Posterior vena cava (tissue), 2 donors: ENCODE measurements at regions not wholly inside any gene's neighbourhood (a gene's known extent, or its start where the extent isn't known, plus 50 kb on each side); places are given as distances from the start of the nearest gene placed in this dataset.

Source experiments
- DNase-seq: peaks from one replicate; pipeline ENCODE4 v3.0.0-alpha.2; 2020; ENCODE audit warnings: low spot score
- intact Hi-C, 2 donors: fragments of 100-400 bp; cut with DNase I; formaldehyde crosslinking; loops; one replicate each; pipeline versions ENCODE4 v1.14.1 to v1.14.2; 2022 to 2023
- donor health status: DM: yes; HTN: yes; CAD: no.
- donor health status: DM: yes; HTN: yes; CAD: no.

DNA sequence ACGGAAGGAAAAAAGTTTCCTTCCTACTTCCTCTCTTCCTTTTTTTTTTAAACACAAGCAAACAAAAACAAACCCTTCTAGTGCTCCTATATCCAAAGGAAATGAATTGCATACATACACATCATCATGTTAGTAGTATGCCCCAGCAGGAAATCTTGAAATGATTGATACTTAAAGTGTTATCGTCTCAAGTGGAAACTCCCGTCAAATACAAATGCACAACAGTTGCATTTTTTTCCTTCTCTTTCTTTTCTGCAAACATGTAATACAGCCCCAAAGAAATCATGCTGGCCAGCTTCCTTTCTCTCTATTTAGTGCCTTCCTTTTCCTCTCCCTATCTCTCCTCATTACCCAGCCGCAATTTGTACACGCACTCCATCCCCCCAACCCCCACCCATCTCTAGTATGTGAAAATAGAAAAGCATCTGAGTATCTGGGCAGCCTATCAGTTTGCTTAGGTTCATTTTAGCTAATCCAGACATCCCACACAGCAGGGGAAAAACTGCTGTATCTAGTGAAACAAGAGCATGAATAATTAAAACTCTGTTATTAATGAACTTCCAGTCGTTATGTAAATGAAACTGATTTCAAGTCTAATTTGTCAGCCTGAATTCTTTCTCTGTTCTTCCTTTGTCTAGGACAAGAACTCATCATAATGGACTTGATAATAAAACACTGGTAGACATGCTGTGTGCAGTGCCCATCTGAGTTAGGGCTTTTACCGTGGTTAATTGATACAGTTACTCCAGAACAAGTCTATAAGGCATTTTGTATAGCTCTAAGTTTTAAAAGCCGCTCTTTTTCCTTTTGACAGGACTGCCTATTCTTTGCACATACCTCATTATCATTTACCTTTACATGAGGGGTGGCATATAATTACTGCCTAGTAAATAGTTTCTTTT is 336.5 kb upstream of the ADGRL2 start:
- intact Hi-C loops, result no loop called here
- DNase-seq, result no peak

DNA sequence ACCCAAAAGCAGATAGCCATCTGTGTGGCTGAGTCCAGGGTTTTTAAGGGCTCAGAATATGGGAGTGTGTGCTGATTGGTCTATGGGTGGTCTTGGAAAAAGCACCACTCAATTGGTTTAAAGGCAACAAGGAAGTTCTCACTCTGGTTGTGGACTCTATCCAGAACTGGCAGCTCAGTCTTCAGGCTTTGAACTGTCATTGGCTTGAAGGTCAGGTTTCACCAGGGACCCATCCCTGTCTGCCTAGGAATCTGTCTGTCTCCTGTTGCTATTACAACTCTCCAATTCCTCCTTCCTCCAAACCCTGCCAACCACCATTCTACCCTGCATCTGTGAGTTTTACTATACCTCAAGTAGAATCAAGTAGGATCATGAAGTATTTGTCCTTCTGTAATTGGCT is 341.7 kb upstream of the ADGRL2 start:
- intact Hi-C loops, result no loop called here
- DNase-seq, result no peak

DNA sequence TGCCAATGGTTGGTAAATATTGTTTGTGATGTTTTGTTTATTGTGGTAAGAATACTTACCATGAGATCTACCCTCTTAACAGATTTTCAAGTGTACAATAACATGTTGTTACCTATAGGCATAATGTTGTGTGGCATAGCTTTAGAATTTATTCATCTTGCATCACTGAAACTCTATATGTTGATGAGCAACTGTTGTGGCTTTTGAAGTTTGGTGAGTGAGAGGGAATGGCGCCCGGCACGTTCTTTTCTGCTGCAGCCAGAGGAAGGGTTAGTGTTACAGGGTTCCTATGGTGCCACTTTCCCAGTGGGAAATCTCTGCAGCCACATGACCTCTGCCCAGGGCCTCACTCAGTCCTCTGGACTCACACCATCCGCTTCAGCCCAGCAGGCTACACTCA is 342.5 kb upstream of the ADGRL2 start:
- DNase-seq, result no peak
- intact Hi-C loops, result no loop called here

DNA sequence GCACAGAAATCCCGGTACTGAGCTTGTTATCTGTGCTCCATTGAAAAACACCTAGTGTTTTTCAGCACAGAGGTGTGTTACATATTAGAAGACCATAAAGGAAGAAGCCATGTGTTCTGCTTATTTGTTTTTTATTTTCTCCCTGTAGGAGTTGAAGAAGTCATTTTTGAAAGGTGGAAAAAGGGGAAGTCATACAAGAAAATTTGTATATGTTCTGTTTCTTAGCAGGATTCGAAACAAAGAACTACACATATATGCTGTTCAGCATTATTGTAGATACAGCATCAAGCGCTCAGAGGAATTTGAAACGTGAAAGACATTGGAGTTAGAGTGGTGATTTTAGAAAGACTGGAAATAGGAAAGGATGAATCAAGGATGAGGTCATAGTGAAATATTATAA is 345.3 kb upstream of the ADGRL2 start:
- intact Hi-C loops, result no loop called here

DNA sequence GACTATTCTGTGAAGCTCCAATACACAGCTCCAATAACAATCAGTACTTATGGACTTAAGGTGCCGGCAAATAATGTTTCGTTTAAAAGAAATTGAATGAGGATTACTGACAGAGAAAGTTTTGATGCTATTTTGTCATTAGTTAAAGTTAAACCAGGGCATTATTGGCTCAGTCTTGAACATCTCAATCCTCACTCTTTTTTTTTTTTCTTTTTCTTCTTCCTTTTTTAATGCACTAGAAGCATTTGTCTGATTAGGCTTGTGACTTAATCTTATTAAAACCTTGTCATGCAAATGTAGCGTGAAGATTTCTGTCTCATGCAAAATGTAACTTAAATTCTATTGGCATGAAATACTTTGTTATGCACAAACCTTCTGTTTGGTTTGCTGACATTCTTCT is 346.8 kb upstream of the ADGRL2 start:
- no peak for DNase-seq
- intact Hi-C loops, result no loop called here

More for the DNA sequence above, 345.3 kb upstream of the ADGRL2 start:
- DNase-seq, result no peak

DNA sequence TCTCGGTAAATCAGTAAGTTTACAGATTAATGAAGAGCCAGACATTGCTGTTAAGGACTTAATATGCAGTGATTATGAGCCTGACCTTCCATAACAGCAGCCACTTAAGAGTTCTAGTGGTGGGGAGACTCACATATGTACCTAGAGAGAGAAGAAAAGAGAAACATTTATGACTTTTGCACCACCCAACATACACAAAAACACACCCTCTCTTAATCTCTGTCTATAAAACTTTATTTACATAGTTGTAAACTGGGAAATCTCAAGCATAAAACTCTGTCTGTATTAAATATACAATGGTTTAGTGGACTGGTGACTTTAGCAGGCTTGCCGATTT is 347.4 kb upstream of the ADGRL2 start:
- intact Hi-C loops, result no loop called here
- no peak for DNase-seq

DNA sequence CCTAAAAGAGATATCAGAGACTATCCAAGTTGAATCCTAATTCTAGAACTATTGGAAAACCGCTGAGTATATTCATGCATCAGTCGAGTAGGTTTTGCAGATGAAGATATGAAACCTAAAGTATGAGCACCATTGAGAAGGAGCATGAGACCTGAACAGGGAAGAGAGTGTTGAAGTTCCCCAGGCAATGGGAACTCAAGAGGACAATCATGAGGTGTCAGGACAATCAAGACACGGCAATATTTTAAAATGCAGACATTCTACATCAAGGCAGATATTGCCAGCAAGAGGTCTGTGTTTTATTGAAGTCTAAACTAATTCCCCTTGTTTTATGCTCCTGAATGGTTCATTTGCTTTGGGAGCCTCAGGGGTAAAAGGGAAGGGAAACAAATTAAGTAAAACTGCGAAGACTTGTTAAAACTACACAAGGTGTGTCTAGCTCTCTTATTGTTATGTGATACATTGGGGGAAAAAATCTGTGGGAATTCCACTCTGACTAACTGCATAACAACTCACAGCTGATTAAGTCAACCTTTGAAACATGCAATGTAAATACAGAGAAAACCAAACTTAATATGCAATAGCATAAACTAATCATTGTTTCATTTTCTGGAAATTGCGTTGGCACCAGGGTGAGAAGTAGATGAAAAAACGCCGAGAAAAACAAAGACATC is 347.9 kb upstream of the ADGRL2 start:
- intact Hi-C loops, result no loop called here

DNA sequence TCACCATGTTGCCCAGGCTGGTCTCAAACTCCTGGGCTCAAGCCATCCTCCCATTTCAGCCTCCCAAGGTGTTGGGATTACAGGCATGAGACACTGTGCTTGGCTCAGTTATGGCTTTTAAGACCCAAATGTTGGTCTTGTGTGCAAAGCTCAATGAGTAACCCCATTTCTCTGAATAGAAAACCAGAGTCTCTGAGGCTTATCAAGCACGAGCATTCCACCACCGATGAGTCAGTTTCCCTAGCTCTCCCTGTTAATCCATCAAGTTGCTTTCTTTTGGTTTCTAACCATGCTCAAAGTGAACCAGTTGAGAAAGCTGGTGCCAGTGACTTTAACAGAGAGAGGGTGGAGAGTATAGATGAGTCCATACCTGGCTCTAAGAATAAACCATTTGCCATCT is 350.9 kb upstream of the ADGRL2 start:
- no peak for DNase-seq
- intact Hi-C loops, result no loop called here

More for the DNA sequence above, 347.9 kb upstream of the ADGRL2 start:
- no peak for DNase-seq

DNA sequence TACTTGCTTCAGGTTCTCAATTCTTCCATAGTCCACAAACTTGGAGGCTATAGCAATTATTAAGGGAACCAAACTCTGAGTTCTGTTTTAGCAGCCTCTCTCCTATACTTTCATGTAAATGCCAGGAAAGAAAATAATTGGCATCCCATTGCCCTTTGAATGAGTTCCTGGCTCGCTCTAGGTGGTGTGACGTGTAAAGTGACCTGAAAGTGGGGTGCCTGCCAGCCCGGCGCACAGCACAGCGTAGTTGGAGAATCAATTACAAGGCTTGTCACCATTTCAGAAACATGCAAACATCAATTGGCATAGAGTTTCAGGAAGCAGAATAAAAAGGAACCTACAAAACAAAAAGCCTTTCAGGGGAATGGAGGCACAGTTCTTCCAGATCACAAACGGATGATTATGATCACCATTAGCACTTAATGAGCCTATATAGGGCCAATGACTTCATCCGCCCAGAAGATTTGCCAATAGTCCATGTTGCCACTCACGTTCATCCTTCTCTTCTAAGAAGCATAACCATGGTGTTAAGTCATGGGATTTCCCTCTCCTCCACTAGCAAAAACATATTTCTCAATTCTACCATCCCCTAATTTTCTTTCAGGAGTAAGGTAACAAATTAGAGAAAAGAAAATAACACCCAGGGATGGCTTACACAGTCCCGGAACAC is 354.6 kb upstream of the ADGRL2 start:
- DNase-seq, result no peak
- intact Hi-C loops, result no loop called here

DNA sequence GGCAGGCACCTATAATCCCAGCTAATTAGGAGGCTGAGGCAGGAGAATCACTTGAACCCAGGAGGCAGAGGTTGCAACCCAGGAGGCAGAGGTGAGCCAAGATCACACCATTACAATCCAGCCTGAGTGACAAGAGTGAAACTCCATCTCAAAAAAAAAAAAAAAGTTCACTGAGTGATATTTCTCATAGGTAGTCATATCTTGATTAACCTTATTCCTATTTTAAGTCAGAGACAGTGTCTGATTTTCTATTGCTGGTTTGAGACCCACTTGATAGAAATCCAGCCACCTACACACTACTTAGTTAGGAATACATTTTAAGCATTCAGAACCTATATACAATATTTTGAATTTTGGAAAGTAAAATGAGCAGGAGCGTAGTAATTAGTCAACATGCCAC is 357.4 kb upstream of the ADGRL2 start:
- intact Hi-C loops, result no loop called here
- DNase-seq, result no peak

DNA sequence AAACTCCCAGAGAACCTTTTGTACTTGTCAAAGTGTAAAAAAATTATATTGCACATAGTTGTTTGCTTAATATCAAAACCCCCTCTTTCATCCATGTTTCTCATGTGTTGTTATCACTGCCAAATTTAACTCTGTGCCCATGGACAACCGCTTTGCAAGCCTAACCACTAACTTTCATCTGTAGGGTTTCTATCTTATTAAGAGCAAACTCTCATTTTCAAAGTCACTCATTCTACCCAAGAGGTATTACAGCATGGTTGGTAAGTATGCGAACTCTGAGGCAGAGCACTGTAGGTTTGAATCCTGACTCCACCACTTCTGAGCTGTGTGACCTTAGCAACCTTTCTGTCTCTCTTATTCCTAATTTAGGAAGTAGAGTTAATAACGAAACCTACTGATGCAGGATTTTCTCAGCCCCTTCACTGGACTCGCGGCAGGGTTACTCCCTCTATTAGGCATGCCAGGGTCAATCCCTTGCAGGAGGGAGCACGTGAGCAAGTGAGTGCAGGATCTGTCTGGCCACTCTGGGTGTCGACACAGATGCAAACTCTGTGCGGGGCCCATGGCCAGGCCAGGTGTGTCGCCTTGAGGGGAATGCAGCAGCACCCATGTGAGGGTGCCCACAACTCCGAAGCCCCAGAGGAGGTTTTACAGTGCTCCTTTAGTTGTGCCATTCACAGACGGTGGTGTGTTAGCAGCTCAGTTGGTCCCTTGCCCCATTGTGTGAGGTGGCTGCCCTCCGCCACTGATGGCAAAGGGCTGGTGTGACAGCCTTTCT is 361.5 kb upstream of the ADGRL2 start:
- intact Hi-C loops, result no loop called here
- DNase-seq, result no peak

DNA sequence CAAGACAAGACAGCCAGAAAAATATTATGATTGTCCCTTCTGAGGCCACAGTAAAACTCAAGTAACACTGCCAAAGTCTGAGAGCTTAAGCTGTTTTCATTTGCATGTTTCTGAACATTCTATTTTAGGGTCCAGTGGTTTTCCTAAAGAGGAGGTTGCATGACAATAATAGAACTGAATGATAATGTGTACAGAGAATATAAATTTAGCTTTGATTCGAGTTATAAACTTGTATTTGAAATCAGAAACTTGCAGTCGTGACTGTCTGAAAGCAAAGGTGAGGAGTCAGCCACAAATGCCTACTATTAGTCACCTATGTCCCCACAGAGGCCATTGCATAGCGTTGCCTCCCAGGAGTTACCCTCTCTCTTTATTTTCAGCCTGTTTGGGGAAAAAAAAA is 363.1 kb upstream of the ADGRL2 start:
- intact Hi-C loops, result no loop called here
- DNase-seq, result no peak

DNA sequence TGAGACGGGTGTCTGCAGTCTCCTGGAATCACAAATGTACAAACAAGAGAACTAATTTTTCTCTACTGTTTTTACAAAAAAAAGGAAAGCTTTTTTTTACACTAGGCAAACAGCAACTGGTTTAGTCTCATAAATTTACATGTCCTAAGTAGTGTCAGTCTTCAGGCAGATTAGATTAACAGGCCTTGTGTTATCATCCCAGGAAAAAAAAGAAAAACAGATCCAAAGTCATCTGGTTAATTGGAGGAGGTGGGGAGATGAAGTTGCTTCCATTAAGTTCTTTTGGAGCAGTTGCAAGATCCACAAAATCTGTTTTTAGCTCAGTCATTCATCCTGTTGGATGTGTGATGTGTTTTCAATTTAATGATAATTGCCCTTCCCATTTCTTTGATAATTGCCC is 363.5 kb upstream of the ADGRL2 start:
- intact Hi-C loops, result no loop called here
- no peak for DNase-seq

DNA sequence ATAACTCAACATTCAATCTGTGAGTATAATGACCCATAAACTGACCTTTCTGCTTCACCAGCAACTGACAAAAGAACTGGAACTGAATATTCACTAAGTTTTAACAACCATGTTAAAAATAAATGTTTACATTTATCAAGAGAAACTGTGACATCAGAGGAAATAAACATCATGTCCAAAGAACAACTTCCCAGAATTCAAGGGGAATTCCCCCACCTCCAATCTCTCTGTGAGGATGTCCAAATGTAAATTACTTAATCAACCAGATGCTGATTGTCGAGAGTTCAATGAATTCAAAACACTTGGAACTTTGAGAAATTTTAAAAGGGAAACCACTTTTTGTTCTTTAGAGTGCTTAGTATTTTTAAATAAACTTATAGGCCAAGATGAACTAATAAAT is 365.6 kb upstream of the ADGRL2 start:
- no peak for DNase-seq
- intact Hi-C loops, result no loop called here

DNA sequence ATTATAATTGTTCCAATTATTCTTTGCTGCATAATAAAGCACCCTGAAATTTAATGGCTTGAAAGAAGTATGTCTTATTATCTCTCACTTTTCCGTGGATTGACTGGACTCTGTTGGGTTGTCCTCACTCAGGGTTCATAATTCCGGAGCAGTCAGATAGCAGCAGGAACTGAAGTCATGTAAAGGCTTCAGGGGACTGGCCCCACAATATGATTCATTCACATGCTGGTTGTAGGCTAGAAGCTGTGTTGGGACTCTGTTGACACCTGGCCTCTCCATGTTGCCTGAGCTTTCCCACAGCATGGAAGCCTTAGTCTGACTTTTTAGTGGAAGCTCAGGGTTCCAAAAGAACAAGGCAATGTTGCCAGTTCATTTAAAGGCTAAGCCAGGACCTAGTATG is 367.1 kb upstream of the ADGRL2 start:
- no peak for DNase-seq
- intact Hi-C loops, result no loop called here

DNA sequence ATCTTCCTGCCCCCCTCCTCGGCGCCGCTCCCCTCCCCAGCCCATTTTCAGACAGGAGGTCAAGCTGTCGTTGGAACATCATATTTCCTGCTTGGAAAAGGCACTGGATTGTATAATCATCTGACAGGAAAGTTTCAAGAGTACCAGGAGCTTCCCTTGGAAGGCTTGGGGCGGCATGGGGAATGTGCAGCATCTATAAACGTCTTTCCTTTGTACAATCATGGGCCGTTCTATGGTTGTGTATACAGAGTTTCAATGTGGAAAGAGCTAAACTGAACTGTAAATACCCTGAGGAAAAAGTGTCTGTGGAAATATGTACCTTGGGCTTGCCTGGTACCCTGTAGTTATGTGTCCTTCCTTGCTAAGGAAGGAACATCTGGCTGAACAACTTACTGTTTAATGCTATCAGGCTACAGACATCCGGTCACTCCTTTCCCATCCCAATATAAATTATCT is 368.1 kb upstream of the ADGRL2 start:
- intact Hi-C loops, result no loop called here
- no peak for DNase-seq

DNA sequence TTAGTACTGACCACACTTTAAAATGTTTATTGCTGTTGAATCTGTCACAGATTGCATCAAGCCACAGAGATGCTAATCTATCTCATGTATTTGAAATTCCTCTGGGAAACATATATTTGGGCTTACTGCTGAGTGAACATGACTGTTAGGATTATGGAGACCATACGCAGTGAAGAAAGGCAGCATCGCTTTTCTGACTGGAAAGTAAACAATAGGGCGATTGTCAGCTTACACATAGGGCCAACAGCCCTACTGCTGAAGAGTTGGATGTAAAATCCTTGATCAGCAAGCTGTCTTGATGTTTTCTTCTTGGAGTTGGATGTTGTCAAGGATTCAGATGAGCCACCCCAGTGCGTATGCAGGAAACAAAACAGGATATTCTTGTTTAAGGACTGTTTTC is 368.7 kb upstream of the ADGRL2 start:
- DNase-seq, result no peak
- intact Hi-C loops, result no loop called here

DNA sequence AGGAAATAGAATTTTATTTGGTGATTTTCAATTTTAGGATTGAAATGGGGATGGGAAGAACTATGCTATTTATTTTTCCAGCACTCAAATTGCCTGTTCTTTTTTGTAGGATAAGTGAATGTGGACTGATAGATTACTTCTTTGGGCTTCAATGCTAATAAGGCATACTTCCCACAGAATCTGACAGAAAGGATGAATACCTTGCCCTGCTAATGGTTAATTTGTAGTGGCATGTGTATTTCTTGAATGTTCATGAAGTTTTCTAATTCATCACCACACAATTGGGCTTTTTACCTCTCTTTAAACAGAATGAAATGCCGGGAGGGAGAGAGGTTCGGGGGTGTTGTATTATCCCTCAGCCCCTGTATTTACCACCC is 369.1 kb upstream of the ADGRL2 start:
- intact Hi-C loops, result no loop called here
- no peak for DNase-seq

DNA sequence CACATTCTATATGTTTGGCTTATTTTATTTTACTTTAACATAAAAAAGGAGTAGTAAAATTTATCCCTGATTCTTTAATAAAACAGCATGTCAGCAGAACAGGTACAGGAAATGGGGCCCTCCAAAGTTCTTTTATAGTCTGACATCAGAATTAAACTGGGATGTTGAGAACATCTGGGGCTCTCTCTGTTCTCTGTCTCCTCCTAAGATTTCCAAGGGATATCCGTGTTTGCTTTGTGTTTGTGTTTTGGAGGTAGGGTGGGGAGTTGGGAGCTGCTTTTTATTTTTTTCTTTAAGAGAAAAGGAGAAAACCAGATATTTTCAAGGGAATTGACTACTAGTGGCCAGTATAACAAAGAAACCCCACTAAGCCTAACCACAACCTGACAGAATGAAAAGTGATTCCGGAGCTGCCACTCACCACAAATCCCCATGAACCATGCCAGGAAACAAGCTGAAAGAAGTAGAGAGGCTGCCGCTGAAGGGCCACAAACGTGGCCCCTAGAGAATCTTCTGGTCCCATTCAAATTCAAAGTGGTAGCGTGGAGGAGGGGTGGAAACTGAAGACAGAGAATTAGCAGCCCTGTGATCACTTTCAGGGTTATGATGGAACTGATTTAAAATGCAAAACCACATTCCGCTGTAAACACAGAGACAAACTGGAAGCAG is 369.6 kb upstream of the ADGRL2 start:
- intact Hi-C loops, result no loop called here
- DNase-seq, result no peak
